ENCODE measurements at regions not wholly inside any gene's neighbourhood (a gene's known extent, or its start where the extent isn't known, plus 50 kb on each side); places are given as distances from the start of the nearest gene placed in this dataset.

DNA sequence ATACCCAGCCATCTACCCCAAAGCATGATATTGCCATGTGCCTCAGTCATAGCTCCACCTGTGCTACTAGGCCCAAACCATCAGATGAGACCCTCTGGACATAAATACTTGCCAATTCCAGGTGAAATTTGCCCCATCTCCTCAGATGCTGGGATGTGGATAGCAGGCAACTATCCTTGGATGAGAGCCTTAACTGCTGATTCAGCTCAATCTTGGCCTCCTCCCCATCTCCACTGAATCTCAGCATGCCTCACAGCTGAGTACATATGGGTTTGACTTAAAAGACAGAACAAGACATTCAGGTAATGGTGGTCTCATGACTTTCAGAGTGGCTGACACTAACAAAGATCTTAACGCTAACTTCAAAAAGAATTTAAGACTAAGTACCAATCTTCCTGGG lies 50.8 kb upstream of the KLHL13 start:
- Histone ChIP-seq H3K4me3 (no peak overlapping the region), H3K9ac (ENCODE audit: insufficient read depth in 1 of 2, low read length in 2 of 2) (no peak overlapping the region), H3K4me1 (ENCODE audit: control insufficient read depth in 5 of 5, insufficient read depth in 5 of 5, low read length in 5 of 5) (peaks cover 0 to 2% (median 0%) of the 10 kb centered on the region in 5 donors), H3K27ac (ENCODE audit: low read depth in 1 of 2, low read length in 1 of 2) (no peak overlapping the region), H3K27me3 (ENCODE audit: control insufficient read depth in 3 of 3, insufficient read depth in 3 of 3, low read length in 2 of 3) (peaks cover 0 to 40% (median 17%) of the 10 kb centered on the region in 3 donors), H3K9me3 (ENCODE audit: control insufficient read depth in 4 of 4, insufficient read depth in 3 of 4, low read length in 3 of 4) (no peaks in the 10 kb centered on the region), H3K36me3 (ENCODE audit: control insufficient read depth in 4 of 4, insufficient read depth in 4 of 4, low read length in 4 of 4) (no peaks in the 10 kb centered on the region)
- no peak for ATAC-seq (ENCODE audit: insufficient read depth, low FRiP score)
- TF ChIP-seq, protein P1, sequence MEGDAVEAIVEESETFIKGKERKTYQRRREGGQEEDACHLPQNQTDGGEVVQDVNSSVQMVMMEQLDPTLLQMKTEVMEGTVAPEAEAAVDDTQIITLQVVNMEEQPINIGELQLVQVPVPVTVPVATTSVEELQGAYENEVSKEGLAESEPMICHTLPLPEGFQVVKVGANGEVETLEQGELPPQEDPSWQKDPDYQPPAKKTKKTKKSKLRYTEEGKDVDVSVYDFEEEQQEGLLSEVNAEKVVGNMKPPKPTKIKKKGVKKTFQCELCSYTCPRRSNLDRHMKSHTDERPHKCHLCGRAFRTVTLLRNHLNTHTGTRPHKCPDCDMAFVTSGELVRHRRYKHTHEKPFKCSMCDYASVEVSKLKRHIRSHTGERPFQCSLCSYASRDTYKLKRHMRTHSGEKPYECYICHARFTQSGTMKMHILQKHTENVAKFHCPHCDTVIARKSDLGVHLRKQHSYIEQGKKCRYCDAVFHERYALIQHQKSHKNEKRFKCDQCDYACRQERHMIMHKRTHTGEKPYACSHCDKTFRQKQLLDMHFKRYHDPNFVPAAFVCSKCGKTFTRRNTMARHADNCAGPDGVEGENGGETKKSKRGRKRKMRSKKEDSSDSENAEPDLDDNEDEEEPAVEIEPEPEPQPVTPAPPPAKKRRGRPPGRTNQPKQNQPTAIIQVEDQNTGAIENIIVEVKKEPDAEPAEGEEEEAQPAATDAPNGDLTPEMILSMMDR (IDR thresholded peaks at IDR 0.05; ENCODE audit: control extremely low read depth, extremely low read depth), result no peak
- no peak for DNase-seq
- WGBS, 2 donors, result 90 to 100% methylated on average over 1 of the region's 1 CpG

DNA sequence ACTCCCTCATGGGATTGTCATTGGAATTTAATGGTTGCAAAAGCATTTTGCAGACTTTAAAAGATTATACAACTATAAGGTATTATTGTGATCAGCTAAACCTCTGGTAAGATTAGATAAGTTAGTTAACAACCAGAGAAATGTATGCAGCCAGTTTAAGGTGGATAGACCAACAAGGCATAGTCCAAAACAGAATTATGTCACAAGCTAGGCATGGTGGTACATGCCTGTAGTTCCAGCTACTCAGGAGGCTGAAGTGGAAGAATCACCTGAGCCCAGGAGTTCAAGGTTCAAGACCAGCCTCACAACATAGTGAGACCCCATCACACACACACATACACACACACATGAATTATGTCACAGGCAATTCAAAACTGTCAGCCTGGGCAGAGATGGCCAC lies 54.7 kb upstream of the KLHL13 start:
- no peaks in the 10 kb centered on the region for H3K36me3 ChIP-seq (ENCODE audit: control insufficient read depth in 4 of 4, insufficient read depth in 4 of 4, low read length in 4 of 4)
- peaks cover 0 to 2% (median 0%) of the 10 kb centered on the region in 5 donors for H3K4me1 ChIP-seq (ENCODE audit: control insufficient read depth in 5 of 5, insufficient read depth in 5 of 5, low read length in 5 of 5)
- H3K9me3 ChIP-seq (ENCODE audit: control insufficient read depth in 4 of 4, insufficient read depth in 3 of 4, low read length in 3 of 4), result no peaks in the 10 kb centered on the region
- TF ChIP-seq, protein P1 (IDR thresholded peaks at IDR 0.05; ENCODE audit: control extremely low read depth, extremely low read depth), result no peak
- DNase-seq (no peak), ATAC-seq (ENCODE audit: insufficient read depth, low FRiP score) (no peak)
- no peak overlapping the region for H3K27ac ChIP-seq (ENCODE audit: low read depth in 1 of 2, low read length in 1 of 2)
- H3K27me3 ChIP-seq (ENCODE audit: control insufficient read depth in 3 of 3, insufficient read depth in 3 of 3, low read length in 2 of 3), result peaks cover 0 to 39% (median 21%) of the 10 kb centered on the region in 3 donors
- H3K4me3 ChIP-seq, result no peak overlapping the region
- no peak overlapping the region for H3K9ac ChIP-seq (ENCODE audit: insufficient read depth in 1 of 2, low read length in 2 of 2)

DNA sequence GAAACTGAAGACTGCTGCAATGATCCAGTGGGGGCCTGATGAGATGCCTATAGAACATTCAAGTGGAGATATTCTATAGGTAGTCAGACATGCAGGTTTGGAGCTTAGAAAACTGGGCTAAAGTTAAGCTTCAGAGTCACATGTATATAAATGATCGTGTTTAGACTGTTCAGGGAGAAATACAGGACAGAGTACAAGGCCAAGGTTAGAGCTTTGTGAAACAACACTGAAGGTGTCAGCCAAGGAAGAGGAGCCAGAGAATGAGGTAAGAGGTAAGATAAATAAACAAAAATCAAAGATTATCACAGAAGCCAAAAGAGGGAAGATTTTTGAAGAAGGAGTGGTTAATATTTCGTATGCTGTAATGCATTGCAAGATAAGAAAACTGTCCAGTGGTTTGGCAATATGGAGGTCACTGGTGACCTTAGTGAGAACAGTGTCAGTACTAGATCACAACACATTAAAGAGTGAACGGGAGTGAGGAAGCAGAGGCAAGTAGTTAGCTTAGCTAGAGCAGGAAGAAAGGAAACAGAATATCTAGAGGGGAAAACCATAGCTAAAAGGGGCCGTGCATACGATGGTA lies 58.0 kb upstream of the KLHL13 start:
- H3K27me3 ChIP-seq (ENCODE audit: control insufficient read depth in 3 of 3, insufficient read depth in 3 of 3, low read length in 2 of 3), result peaks cover 0 to 34% (median 17%) of the 10 kb centered on the region in 3 donors
- H3K9ac ChIP-seq (ENCODE audit: insufficient read depth in 1 of 2, low read length in 2 of 2), result no peak overlapping the region
- no peaks in the 10 kb centered on the region for H3K9me3 ChIP-seq (ENCODE audit: control insufficient read depth in 4 of 4, insufficient read depth in 3 of 4, low read length in 3 of 4)
- DNase-seq (no peak), ATAC-seq (ENCODE audit: insufficient read depth, low FRiP score) (no peak)
- TF ChIP-seq, protein P1 (IDR thresholded peaks at IDR 0.05; ENCODE audit: control extremely low read depth, extremely low read depth), result no peak
- H3K36me3 ChIP-seq (ENCODE audit: control insufficient read depth in 4 of 4, insufficient read depth in 4 of 4, low read length in 4 of 4), result no peaks in the 10 kb centered on the region
- H3K4me1 ChIP-seq (ENCODE audit: control insufficient read depth in 5 of 5, insufficient read depth in 5 of 5, low read length in 5 of 5), result no peaks in the 10 kb centered on the region
- no peak overlapping the region for H3K4me3 ChIP-seq
- H3K27ac ChIP-seq (ENCODE audit: low read depth in 1 of 2, low read length in 1 of 2), result no peak overlapping the region
- WGBS, 2 donors, result 62 to 75% methylated on average over 5 of the region's 5 CpGs

DNA sequence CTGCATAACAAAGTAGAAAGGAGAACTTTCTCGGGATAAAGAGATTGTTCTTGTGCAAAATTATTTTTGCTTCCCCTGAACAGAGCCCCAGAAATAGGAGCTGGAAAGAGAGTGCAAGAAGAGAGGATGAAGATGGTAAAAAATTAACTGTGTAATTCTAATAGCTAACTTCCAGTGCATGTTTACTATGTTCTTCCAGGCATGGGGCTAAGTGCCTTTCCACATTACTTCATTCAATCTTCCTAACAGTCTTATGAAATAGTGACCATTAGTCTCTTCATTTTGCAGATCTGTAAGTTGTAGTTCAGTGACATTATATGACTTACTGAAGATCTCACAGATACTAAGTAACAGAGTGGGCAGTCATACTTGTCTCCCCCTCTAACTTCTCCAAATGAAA lies 61.1 kb upstream of the KLHL13 start:
- Histone ChIP-seq H3K9ac (ENCODE audit: insufficient read depth in 1 of 2, low read length in 2 of 2) (no peak overlapping the region), H3K9me3 (ENCODE audit: control insufficient read depth in 4 of 4, insufficient read depth in 3 of 4, low read length in 3 of 4) (no peaks in the 10 kb centered on the region), H3K36me3 (ENCODE audit: control insufficient read depth in 4 of 4, insufficient read depth in 4 of 4, low read length in 4 of 4) (no peaks in the 10 kb centered on the region), H3K27ac (ENCODE audit: low read depth in 1 of 2, low read length in 1 of 2) (no peak overlapping the region), H3K4me3 (no peak overlapping the region), H3K27me3 (ENCODE audit: control insufficient read depth in 3 of 3, insufficient read depth in 3 of 3, low read length in 2 of 3) (peaks cover 0 to 26% (median 10%) of the 10 kb centered on the region in 3 donors), H3K4me1 (ENCODE audit: control insufficient read depth in 5 of 5, insufficient read depth in 5 of 5, low read length in 5 of 5) (peaks cover 0 to 4% (median 0%) of the 10 kb centered on the region in 5 donors)
- TF ChIP-seq, protein P1 (IDR thresholded peaks at IDR 0.05; ENCODE audit: control extremely low read depth, extremely low read depth), result no peak
- ATAC-seq (ENCODE audit: insufficient read depth, low FRiP score) (no peak), DNase-seq (no peak)
- 70 to 75% methylated on average over 1 of the region's 1 CpG for WGBS, 2 donors

All from lung (tissue), 11 donors.